ENCODE measurements at regions not wholly inside any gene's neighbourhood (a gene's known extent, or its start where the extent isn't known, plus 50 kb on each side); places are given as distances from the start of the nearest gene placed in this dataset.
"Not testable (repeated sequence)": the region's sequence is repeated elsewhere in the genome, so short reads cannot be mapped to it uniquely, and the experiment has no call there.

DNA sequence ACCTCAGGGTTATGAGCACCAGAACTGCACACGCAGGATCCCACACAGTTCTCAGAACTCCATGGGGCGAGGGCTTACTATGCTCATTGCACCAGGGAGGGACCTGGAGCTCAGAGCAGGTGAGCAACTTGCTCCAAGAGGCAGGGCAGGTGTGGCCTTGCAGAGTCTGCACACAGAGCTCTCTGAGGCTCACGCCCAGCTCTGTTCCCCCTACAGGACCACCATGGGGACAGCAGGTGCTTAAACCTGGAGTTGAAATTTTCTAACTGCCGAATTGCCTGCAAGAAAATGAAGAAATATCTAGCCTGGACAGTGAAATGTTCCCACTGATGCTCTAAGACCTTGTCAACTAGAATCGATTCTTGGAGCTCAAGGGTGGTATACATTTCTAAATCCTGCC is 49.9 kb upstream of the MSMB start:
- DNase-seq: not testable (repeated sequence)

DNA sequence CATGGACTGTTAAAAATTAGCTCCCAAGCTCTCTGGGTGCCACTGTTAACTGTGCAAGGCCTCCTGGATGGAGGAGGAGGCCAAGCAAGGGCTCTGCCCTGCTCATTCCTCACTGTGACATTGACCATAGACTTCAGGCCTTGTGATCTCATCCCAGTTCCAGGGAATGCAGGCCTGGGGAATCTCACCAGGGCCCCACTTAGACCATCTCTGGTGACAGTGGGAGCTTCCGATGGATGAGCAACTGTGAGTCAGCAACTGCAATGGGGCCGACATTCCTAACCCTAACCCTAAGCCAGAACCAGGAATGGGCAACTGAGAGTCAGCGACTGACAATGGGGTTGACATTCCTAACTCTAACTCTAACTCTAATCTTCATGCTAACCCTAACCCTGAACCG is 50.4 kb upstream of the MSMB start:
- no peak for DNase-seq

DNA sequence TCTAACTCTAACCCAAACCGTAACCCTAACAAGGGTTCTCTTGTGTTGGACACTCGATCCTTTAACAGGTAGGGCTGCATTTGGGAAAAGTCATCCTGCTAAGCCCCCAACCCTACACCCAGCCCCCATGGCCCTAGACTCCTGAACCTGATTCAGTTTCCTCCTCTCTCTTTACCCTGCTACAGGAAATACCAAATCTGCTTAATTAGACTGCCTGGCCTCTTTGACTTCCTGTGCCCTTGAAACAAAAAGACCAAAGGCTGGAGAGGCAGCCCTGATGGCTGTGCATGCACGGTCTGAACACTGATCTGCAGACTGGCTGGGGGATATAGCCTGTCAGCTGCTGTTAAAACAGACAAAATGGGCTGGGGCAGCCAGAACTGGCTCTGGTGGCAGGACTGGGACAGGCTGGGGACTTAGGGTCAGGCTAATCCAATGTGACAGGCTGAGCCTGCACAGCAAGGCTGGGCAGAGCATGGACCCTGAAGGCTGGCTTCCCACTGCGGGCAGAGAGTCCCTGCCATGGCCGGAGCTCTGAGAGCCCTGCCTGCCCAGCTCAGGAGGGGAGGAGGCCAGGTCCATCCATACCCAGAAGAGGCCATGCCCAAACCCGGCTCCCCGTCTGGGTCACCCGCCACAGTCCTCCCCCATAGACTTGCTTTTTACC is 51.0 kb upstream of the MSMB start:
- no peak for DNase-seq

DNA sequence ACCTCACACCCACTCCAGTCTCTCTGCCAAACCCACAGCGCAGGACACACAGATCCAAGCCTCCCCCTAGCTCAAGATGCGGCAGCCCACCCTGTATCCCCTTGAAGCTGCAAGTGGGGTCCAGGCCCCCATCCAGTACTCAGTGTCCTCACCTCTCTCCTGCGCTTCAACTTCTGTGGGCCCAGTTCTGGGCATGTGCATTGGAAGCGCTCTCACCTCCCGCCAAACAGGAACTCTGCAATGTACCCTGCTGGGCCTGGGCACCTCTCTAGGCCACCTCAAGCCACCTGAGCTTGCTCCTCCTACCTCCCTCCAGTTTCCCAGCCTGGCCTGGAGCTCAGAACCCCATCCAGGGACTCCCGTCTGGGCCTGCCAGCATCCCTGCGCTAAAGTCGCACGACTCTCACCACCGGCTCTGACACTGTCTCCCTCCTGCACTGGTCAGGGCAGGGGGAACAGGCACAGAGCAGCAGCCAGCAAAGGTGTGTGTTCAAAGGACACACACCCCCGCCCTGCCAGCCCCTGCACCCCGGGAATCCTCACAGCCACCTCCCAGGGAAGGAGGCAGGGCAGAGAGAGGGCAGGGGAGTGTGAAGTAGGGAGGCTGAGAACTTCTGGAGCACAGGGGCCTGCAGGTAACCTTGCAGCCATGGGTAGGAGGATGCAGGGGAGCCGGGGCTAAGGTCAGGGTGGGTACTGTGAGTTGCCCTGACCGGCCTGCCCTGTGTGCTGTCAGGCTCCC is 51.7 kb upstream of the MSMB start:
- no peak for DNase-seq

DNA sequence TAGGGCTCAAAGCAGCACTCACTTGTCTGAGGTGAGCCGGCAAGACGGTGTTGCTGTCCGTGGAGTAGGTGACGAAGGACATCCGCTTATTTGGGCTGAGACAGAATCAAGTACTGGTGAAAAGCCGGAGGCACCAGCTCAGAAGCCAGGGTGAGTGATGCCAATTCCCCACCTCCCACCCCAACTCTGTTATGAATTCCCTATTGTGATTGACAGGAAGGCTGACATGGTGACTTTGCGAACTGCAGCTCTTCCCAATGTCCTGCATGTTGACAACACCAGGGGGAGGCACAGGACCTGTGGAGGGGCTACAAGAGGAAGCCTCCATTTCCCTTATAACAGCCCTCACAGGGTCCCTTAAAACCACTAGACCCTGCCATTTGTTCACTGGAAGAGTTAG is 52.3 kb upstream of the MSMB start:
- no peak for DNase-seq

DNA sequence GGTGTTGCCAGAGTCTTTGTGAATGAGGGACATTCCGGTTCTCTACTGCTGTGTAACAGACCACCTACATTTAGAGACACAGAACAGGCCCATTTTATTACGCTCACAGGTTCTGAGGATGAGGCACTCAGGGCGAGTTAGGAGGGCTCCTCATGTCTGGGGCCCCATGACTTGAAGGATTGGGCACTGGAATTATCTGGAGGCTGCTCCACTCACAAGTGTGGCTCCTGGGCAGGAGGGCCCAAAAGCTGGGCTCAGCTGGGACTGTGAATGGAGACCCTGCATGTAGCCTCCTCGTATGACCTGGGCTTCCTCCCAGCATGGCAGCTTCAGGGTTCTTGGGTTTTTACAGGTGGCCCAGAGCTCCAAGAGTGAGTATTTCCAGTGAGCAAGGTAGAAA is 52.9 kb upstream of the MSMB start:
- DNase-seq: not testable (repeated sequence)

DNA sequence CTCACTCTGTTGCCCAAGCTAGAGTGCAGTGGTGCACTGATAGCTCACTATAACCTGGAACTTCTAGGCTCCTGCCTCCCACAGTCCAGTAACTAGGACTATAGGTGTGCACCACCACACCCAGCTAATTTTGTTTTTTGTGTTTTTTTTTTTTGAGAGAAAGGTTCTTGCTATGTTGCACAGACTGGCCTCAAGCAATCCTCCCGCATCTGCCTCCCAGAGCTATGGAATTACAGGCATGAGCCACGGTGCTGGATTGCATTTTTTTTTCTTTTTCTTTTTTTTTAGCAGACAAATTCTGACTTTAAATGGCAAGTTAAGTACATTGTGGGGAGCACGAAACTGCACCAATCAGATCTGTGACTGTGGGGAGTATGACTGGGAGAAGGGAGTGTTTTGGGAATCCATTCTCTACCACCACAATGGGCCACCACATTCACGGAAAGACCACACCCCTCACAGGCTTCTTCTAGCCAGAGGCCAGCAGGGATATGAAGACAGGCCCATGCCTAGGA is 58.1 kb upstream of the MSMB start:
- DNase-seq: no peak

DNA sequence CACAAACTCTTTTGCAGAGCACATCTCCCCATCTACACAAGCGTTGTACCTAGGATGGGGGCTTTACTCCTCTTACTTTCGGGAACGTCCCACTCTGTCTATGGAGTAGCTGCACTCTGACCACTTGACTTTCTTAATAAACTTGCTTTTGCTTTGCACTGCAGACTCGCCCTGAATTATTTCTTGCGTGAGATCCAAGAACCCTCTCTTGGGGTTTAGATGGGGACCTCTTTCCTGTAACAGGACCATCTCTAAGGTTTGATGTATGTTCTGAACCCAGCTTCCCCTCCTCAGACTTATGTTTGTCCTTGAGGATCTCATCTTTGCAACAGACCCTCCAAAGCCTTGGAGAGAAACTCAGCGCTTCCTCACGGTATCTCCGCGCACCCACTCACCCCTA is 59.3 kb upstream of the MSMB start:
- not testable (repeated sequence) for DNase-seq

DNA sequence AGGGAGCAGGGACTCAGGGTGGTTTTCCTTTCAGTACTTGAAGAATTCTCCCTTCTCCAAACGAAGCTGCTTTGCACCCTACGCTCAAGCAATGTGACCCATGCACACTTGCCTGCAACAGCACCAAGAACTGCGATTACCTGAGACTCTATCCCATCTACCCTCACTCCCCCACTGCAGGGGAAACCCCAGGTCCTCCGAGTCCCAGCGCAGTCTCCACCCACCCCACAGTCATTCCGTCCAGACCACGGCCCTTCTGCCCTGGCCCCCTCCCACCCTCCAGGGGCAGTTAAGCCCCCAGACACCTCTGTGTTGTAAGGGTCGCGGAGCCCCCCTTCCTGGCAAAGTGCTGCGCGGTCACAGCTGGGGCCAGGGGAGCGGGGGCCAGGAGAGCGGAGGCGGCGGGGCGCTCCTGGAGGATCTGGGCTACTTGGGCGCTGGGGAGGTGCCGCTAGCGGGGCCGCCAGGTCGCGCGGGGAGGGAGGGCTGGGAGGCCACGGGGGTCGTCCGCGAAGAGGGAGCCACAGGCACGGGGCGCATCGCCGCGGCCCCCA is 59.9 kb upstream of the MSMB start:
- not testable (repeated sequence) for DNase-seq

DNA sequence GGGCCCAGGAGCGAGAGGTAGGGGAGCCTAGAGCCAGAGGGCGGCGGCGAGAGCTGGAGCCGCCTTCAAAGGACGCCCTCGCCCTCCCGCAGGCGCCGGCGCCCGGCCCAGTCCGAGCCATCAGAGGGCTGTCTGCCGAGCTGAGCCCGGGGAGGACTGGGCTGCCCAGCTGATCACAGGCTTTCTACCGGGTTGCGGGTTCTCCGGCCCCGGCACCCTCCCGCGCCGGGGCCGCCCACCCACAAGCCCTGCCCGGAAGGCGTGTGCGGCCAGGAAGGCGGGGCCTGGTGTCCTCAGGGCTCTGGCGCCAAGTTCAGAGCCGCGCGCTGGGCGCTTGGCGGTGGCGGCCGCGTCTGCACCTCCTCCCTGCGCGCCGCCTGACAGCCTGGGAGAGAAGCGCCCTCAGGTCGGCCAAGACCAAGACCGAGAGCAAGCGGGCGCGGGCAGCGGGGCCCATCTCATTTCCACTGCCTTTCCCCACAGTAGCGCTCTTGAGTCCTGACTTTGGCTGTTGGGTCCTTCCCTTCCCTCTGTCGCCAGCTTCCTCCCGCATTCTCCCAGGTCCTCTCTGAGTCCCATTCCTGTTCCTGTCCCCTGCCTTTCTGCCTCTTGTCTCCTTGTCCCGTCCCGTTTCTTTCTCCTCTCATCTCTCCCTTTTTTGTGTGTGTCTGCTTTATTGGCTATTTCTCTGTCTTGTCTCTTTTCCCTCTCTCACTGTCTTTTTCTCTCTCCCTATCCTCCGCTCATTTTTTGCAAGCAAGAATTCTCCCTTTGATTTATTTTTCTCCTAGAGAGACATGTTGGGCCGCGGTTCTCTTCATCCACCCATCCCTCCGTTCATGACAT is 60.6 kb upstream of the MSMB start:
- DNase-seq: peak; percentile 38

DNA sequence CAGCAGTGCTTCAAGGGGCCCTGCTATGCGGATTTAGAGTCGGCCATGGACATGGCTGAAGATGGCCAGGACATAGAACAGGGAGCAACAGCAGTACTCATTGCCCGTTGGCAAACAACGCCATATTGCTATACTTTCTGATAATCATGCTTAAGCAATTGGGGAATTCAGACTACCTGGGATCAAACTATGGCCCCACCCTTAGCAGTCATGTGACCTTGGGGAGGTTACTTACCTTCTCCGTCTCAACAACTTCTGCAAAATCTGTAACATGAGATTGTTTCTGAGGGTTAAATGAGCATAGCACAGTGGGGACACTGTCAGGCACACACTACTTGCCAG is 62.1 kb upstream of the MSMB start:
- DNase-seq: not testable (repeated sequence)

DNA sequence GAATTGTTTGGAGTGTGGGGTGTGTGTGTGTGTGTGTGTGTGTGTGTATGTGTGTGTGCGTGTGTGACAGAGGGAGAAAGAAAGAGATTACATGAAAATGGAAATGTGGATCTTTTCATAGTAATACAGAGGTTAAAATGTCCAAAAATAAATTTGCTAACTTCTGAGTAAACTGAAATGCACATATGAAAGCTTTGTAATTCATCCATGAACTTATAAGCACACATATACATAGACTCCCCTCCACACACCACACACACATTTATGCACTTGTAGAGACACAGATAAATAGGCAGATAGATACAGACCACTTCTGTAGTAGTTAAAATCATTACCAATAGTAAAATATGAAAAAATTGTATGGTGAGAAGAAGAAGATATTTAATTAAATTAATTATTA is 108.2 kb upstream of the MSMB start:
- not testable (repeated sequence) for DNase-seq

DNA sequence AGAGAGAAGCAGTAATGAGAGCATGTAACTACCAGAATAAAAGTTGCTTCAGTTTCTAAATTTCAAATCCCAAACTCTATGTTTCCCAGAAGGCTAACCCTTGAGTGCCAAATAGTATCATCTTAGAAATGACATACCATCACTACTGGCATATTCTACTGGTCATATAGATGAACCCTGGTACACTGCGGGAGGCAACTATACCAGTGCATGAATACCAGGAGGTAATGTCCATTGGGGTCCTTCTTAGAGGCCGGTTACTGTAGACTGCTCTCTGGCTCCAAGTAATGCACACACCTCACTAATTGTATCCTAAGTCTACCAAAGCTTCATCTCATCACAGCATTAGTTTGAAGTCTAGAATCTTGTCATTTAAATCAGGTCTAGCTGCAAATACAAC is 108.6 kb upstream of the MSMB start:
- not testable (repeated sequence) for DNase-seq

DNA sequence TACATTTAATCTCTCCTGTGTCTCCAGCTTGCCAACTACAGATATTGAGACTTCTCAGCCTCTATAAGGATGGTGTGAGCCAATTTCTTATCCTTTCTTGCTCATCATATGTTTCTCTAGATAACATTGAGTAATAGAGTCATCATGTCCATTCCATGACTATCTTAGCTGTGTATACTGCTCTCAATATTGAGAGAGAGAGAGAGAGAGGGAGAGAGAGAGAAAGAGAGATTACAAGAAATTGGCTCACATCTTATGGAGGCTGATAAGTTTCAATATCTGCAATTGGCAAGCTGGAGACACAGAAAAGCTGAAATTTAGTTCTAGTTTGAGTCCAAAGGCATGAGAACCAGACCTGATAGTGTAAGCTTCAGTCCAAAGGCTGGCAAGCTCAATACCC is 110.8 kb upstream of the MSMB start:
- not testable (repeated sequence) for DNase-seq

DNA sequence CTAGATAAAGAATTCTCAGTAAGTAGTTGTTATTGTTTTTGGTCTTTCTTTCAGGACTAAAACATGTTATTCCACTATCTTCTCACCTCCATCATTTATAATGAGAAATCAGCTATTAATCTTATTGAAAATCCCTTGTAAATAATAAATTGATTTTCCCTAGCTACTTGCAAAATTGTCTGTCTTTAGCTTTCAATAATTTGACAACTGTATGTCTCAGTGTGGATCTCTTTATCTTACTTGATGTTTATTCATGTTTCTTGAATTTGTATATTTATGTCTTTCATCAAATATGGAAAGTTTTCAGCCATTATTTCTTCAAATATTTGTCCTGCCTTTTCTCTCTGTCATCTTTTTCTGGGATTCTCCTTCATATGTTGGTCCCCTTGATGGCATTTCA is 117.1 kb upstream of the ANTXRL start:
- DNase-seq: no peak

DNA sequence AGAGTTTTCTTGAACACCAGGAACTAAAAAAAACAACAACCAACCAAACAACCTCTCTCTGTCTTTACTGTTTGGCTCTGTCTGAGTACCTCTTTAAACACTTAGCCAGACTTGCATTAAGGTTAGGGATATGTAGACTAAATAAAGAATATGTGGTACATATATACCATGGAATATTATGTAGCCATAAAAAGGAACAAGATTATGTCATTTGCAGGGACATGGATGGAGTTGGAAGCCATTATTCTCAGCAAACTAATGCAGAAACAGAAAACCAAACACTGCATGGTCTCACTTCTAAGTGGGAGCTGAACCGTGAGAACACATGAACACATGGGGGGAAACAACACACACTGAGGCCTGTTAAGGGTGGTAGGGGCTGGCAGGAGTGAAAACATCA is 116.0 kb upstream of the ANTXRL start:
- DNase-seq: no peak

DNA sequence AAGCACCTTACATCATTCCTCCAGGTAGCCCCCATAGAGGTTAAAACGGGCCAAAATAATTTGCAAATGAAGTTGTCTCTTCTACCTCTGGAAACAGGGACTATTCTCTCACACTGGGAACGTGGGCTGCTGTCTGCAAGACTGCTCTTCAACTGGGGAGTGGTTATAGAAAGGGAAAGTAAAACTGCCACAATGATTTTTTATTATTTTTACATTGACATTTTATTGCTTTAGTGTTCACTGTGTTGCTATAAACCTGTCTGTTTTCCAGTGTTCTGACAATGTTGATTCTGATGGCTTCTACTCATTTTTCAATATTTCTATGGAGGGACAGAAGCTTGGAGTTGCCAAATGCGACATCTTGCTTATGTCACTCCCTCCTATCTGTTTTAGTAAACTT is 115.1 kb upstream of the ANTXRL start:
- no peak for DNase-seq

DNA sequence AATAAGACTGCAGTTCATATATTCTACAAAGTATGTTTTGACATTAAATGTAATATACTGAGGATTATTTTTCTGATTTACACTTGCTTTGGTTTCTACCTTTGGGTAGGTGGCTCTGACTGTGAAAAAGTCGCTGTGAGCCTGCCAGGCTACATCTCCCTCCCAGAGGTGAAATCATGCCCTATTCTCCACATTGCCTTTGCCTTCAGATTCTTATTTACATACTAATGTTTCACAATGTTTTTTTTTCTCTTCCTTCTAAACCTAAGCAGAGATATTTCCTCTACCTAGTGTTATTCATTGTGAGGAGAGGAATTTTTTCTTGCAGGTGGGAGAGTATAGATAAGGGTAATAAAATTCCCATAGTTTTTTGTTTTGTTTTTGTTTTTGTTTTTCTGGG is 111.5 kb upstream of the ANTXRL start:
- DNase-seq: no peak

DNA sequence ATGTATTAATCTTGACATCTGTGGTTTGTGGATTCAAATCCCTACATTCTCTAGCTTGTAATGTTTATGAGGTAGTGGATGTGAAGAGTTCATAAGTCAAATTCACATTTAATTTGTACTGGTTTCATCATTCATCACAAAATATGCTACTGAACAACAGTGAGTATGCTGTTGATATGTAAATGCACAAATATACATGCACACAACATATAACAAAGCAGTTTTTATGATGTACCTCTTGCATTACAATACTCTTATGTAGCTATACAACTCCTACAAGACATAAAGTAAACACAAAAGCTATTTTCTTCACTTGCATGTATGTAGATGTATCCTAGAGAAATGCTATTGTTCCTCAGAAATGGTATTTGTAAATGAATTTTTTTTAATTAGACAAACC is 111.0 kb upstream of the ANTXRL start:
- no peak for DNase-seq

DNA sequence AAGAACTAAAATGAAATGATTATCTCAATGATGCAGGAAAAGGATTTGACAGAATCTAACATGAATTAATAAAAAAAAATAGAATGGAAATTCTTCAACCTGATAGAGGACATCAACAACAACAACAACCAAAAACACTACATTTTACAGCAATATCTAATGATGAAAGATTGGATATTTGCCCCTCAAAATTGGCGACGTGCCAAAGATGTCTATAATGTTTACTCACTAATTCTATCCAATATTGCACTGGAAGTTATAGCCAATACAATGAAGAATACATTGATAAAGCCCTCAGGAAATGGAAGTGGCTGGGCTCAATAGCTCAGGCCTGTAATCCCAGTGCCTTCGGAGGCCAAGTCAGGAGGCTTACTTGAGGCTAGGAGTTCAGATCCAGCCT is 99.4 kb upstream of the ANTXRL start:
- not testable (repeated sequence) for DNase-seq

DNA sequence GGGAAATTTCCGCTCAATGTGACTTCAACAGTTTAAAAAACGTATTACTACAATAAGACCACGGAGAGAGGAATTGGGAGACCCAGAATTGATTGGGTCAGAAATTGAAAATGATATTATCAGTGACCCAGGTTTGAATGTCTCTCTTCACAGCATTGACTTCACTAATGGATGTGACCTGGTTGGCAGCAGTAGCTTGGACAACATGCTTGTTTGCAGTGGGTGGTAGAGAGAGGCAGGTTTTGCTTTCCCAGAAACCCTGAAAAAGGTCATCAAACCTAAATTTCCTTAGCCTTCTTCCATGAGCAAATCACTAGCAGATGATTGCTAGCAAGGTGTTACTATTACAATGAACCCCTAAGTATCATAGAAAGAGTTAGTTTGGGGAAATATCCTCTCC is 89.7 kb upstream of the ANTXRL start:
- no peak for DNase-seq

DNA sequence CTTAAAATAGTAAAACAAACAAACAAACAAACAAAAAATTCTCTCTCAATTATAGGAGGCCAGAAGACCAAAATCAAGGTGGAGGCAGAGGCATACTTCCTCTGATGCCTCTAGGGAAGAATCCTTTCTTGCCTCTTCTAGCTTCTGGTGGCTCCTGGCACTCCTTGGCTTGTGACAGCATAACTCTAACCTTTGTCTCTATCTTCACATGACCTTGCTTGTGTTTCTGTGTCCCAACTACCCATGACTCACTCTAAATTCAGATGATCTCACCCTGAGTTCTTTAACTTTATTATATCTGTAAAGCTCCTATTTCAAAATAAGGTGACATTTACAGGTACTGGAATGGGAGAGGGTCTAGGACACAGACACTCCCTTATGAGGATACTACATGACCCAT is 88.3 kb upstream of the ANTXRL start:
- DNase-seq: no peak
